ENCODE measurements at regions not wholly inside any gene's neighbourhood (a gene's known extent, or its start where the extent isn't known, plus 50 kb on each side); places are given as distances from the start of the nearest gene placed in this dataset.
"Not testable (repeated sequence)": the region's sequence is repeated elsewhere in the genome, so short reads cannot be mapped to it uniquely, and the experiment has no call there.

DNA sequence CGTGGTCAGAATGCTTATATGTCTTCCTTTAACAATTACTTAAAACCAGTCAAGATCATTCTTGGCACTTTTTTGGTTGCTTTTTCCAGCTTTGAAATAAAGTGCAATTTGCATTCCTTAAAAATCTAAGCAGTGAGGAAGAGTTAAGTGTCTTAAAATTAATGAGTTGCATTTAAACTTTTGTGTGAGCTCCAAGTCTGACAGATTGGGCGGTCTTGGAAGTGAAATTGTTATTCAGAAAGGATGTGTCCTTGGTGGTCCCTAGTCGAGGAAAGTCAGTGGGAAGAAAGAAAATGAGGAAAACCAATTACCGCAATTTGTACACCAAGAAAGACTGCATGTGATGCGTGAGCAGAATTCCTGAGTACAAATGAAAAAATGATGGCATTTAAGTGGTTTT is 132.5 kb downstream of the HHIPL2 start:
- no peak for DNase-seq

DNA sequence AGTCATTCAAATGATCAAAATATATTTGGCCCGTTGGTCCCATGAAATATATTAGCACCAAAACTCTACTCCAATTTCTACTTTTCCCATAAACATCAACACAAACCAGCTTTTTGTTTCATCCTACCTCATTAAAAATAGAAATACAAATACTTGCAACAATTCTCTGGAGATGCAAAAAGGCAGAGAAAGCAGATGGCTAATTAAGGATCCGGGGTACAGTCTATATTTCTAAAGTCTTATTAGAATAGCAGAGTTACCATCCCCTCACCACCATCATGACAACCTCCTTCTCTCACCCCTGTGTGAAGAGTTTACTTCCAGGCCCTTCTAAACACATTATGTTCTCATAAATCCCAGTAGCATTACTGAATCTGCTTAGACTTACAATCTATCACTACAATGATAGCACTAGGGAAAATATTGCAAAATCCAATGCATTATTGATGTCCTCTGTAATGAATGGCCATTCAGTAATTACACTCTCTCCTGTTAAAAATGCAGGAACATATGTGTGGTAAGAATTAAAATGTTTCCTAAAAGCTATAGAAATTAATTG is 133.8 kb downstream of the HHIPL2 start:
- no peak for DNase-seq

DNA sequence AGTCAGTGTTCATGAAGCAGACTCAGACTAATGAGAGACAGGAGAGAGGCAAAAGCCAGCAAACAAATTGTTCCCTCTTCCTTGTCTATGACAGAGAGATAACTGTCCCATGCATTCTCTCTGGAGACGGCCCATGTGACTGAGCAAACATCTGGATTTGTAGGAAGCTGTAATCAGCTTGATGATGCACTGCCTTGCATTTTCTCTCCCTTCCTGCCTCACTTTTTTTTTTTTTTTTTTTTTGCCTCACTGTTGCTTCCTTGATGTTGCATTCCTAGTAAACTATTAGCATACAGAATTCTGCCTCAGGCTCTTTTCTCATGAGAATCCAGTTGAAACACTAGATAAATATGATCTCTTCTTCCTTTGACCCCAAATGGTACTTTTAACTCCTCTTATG is 134.5 kb downstream of the HHIPL2 start:
- DNase-seq, result no peak

DNA sequence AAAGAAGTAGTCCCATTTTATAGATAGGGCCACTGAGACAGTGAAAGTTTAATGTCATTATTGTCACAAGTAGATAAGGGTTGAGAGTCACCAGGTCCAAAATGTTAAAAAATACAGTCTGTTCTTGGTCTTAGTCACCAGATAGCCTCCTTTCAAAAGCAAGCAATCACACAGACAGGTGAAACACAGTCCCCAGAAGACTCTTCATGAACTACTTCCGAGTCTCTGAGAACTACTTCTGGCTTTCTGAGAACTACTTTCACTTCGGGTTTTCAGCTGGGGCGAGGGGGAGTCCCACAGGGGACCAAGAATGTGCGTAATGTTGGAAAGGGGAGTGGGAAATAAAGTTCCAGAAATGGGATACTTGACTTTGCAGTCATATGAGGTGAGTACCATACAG is 143.2 kb downstream of the HHIPL2 start:
- DNase-seq, result no peak

DNA sequence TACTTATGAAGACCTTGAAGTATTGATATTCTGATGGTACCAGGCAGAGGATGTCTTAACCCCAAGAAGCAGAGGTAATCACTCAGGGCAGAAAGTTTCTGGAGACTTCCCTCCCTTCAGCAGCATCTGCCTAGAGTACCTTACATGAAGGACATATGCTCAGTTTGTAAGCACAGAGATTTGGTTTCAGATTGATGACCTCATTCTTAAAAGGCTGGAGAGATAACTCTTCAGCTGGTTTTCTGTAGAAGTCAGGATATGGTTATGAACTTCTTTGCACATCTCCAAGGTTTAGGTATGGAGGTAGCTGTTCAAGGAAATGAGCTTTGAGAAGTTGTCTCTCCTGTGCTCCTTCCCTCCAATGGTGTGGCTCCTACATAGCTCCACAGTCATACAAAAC is 148.7 kb downstream of the HHIPL2 start:
- DNase-seq, result no peak

DNA sequence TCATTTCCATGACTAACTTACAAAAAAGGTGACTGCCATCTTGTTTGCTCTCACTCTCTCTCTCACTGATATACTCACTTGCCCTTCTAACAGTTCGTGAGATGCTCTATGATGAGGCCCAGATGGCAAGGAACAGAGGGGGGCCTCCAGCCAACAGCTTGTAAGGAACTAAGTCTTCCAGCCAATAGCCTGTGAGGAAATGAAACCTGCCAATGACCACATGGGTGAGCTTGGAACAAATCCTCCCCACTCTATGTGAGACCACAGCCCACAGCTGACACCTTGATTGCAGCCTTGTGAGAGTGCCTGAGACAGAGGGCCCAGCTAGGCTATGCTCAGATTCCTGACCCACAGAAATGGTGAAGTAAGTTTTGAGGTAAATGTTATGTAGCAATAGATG is 153.7 kb downstream of the HHIPL2 start:
- no peak for DNase-seq

DNA sequence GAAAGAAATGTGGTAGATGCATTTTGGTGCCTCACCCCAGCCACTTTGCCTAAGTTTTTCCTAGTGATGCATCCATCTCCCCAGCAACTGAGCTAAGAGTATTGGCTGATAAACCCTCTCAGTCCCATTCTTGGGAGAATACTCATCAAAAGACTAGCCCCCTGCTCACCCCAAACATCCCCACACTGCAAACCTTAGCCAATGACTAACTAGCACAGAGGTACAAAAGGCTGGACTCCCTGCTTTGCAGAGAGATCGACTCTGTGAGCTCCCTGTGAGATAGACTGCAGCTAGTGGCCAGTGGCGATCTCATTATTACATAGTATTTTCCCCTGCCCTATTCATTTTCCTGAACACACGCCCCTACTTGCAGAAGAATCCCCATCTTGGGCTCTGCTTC is 155.3 kb downstream of the HHIPL2 start:
- no peak for DNase-seq

DNA sequence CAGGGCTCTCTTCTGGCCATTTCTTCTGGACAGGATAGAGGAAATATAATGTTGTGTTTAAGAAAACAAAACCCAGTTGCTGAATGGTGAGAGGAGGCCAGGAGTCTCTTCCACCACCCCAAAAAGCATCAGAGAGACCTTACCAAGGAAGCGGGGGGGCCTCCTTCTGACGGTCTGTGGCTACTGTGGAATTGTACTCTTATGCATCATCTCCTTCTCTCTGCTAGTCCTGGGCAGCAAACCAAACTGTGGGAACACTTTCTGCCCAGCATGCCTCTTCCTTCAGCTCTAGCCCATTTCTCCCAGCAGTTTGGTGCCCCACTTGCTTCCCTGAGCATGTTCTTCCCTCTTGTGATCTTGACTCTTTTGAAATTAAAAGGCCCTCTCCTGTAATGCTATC is 157.7 kb downstream of the HHIPL2 start:
- no peak for DNase-seq

DNA sequence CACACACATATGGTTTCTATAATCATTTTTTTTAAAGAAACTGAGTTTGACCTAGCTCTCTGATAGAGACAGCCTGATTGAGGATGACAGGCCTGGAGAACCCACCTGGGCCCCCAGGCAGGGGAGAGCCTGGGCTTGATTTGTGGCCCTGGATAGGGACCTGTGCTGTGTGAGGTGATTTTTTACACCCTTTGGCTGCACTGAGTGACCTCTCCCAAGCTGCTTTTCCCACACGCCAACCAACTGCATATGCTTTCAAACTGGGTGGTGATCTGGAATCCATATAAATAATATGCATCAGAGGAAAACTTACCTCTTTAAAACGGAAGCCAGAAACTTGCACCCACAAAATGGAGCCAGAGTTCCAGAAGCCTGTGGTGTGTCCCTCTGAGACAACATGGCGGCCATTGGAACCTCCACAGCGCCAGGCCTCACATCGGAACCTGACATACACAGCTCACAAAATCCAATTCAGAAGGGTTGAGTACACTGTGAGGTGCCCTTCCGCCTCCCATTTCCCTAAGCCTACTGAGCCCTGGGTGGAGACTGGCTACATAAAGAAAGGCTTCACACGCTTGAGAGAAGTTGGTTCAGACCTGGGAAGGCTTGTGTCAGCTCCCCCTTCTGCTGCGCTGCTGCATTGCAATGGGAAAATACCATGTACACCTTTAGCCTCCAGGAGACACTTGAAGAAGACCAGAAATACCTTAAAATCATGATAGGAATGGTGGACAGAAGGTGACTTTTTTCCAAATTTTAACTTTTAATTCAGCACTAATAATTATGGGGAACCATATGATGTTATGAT is 160.7 kb downstream of the HHIPL2 start:
- no peak for DNase-seq

DNA sequence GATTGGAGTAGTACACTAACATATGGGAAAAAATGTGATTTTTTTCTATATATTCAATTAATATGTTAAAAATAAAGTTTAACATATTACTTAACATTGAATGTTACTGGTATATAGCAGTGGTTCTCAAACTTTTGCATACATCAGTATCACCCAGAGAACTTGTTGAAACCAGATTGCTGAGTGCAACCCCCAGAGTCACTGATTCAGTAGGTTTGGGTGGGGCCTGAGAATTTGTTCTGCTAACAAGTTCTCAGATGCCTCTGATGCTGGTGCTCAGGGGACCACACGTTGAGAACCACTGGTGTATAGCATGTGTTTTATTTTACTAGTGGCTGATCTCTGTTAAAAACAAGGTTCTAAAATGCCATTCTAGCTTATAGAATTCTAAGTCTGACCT is 161.9 kb downstream of the HHIPL2 start:
- DNase-seq, result no peak

DNA sequence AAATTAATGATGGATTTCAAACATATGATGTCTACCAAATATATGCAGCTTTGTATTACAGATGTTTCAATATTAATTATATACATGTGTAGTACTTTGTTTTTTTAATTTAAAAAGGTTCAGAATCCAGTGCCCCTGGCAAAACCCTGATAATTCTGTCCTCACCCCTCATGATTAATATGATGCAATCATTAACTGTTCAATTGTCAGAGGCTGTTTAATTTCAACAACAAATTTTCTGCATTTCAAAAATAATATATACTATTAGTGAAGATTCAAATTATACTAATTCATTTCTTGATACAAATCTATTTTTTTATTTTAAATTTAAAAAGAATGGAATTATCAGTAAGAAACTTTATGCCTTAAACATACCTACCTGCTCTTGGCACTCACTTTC is 162.6 kb downstream of the HHIPL2 start:
- DNase-seq, result no peak

DNA sequence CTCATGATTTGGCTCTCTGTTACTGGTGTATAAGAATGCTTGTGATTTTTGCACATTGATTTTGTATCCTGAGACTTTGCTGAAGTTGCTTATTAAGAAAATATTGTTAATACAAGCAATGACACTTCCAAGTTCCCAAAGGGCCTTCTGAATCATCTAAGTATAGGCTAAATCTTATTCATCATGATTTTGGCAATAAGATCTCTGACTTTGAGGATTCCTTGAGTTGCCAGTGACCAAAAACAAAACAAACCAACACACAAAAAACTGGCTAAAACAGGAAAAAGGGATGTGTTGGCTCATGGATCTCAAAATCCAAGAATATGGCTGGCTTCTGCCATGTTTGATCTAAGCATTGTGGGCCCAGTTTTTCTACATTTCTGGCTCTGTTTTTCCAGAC is 163.4 kb downstream of the HHIPL2 start:
- no peak for DNase-seq

DNA sequence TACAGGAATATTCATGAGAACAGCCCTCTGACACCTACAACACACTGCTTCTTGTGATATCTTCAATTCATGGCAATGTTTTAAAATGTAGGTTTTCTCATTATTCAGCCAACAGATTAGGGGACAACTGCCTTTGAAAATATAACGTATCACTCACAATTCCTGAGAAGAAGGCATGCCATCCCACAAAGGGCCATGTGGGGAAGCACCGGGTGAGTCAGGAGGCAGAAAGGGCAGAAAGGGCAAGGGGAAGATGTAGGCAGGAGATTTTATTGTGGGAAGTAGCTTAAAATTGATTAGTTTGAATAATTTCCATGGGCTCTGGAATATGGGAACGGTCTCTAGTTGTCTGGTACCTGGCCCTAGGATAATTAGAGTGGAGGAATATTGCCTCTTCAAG is 165.7 kb downstream of the HHIPL2 start:
- DNase-seq, result no peak

DNA sequence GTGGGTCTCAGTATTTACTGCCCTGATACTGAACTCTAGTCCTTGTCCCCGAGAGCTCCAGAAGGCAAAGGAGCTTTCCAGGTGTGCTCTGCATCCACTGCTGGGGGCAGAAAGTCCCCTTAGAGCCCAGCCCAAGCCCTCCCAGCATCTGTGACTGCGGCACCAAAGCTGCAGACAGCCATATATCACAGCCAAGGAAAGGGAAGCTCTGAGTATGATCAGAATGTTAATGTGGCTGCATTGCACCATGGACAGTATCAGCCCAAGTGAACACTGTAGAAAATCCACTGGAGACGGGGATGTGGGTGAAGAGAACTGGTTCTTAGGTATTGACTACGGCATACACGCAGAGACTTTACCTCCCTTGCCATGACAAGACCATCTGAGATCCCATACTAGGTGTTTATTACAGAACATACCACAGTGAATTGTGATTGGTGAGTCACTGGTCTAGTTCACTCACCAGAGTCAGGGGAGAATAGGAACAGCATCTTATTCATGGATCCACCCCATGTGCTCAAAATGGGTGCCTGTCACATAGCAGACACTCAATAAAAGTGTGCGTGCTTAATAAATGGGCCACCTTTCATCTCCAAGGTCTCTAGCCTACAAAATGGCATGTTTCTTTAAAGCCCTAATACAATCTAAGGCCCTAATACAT is 170.3 kb downstream of the HHIPL2 start:
- DNase-seq, result no peak

DNA sequence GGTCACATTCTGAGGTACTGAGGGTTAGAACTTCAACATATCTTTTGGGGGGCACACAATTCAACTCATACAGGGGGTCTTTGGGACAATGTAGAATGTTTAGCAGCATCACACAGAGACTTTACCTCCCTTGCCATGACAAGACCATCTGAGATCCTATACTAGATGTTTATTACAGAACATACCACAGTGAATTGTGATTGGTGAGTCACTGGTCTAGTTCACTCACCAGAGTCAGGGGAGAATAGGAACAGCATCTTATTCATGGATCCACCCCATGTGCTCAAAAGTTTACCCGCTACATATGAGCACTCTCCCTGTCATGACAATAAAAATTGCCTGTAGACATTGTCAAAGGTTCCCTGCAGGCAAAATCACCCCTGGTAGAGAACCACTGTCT is 171.1 kb downstream of the HHIPL2 start:
- DNase-seq, result not testable (repeated sequence)

DNA sequence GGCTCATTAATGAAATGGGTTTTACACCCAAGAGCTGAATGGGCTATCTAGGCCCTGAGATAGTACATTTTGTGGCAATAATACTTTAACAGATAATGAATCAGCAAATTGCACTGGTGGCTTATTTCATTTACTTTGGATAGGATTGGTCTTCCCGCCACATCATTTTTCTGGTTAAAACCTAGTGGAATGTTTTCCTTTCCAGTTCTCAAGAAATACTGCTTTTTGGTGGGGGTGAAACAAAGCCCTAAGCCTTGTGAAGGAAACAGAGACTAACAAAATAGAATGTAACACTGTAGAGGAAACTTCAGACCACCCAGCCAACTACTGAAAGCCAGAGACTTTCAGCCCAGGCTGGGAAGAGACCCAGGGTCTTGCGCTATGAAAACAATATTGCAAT is 172.2 kb downstream of the HHIPL2 start:
- no peak for DNase-seq

DNA sequence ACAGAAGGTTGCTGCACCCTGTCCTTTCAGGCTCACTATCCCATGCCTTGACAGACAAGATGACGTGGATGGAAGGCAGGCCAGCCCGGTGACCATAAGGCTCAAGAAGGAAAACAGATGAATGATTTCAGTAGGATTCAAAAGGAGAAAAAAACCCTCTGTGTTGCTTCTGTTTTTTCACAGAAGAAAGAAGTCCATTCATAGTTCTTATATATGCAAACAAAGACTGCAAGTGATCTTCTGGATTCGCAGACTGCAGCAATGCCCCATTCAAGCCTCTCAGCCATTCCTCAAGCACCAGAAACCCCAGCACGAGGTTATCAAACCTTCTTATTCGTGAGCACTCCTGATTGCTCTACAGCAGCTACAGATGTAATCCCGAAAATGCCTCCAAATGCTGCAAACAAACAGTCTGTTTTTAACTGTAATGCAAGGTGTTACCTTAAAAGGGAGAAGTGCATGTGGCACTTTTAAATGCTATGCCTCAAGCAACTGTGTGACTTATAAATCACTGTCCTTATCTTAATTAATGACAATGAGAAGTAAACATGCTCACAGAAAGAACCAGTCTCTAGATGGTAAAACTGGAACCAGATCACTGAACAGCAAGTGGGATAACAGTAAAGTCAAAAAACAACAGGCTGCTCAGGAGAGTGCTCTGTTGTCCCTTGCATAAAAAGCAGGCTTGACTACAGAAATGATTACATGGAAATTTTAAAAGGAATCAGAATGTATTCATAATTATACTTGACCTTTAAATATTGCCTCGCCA is 173.9 kb downstream of the HHIPL2 start:
- no peak for DNase-seq

DNA sequence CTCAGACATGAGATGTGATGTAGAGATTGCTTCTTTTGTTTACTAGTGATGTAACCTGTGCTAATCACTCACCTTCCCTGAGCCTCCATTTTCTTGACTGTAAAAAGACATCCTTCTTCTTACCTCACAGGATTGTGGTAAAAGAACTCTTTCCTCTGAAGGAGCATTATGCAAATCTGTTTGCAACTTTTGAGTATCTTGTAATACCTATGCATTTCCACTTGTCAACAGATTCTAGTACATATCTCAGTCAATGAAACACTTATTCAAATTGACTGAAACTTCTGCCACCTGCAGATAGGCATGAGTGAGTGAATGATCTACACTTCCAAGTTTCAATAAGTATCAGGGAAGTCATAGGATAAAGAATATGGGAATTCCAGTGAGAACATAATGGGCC is 174.7 kb downstream of the HHIPL2 start:
- DNase-seq, result no peak

DNA sequence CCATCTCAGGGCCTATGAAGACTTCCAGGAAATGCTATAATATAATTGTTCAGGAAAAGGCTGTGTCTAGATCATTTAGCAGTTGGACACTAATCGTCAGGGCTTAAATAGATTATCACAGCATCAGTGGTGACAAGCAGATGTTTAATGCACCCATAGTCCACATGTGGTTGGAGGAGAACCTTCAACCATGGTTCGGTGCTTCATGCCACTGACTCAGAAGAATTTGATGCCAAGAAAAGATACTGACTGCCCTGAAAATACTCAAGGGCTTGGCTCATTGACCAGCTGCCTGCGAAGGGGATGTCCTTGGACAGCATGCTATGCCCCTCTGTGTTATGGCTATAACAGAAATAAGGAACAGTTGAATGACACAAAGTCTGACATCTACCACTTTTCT is 175.7 kb downstream of the HHIPL2 start:
- DNase-seq, result no peak

DNA sequence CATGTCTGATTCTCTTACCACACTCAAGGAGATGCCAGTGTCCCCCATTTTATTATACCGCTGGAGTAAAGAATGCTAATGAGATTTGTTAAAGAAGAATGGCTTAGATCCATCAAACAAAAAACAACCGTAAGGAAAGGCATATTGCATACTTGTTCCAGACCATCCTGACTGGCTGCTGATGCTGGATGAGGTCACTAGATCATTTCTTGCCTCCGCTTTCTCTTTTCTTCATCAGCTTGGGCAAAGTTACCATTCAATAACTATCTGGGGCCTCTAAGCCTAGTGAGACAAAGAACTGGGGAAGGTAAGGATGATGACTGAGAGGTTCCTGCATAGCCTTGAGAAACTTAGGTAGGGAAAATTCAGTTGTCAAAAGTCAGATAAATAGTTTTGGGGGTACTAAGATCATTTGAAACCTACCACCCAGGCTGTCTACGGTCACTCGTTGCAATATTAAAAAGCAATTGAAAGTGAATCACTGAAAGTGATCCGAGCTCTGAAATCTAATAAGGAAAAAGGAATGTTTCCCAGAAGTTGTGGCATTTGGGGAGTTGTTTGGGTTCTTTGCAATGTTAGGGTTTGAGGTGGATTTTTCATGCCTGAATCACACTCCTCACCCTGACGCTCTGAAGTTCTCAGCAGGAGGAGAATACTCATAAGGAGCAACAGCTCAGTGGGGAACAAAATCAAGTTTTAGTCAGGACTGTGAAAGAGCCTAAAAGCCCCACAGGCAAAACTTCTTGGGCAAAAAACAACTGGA is 176.8 kb downstream of the HHIPL2 start:
- no peak for DNase-seq

DNA sequence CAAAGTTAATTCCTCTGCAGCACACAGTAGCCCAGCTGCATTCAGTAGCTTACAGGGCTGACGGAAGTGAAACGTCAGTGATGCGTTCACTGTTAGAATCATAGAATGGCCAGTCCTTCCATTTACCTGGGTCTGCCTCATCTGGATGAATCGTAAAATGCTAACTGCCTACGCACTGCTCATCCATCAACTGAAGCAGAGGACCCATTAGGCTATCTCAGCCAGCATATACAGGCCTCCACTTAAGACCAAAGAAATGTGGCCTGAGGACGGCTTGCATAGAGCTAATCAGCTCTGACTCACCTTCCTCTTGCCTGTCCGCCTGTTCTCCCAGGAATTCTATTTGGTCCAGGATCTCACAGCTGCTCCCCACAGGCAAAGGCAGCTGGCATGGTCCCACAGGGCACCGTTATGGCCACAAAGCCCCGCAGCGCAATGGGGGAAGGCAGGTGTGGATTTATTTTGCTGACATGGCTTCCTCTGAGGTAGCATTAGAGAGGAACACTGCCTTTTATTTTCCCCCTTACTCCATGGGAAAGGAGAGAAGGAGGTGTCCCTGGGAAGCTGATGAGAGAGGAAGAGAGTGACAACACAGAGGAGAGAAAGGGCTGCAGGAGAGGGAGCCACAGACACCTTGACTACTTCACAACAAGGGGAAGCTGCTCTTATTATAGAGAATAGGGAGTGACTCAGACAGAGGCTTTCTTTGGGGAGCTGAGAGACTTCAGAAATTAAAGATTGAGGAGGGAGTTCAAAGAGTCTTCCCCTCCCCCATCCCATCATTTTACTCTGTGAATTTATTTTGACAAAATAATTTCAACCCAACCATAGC is 177.6 kb downstream of the HHIPL2 start:
- no peak for DNase-seq

DNA sequence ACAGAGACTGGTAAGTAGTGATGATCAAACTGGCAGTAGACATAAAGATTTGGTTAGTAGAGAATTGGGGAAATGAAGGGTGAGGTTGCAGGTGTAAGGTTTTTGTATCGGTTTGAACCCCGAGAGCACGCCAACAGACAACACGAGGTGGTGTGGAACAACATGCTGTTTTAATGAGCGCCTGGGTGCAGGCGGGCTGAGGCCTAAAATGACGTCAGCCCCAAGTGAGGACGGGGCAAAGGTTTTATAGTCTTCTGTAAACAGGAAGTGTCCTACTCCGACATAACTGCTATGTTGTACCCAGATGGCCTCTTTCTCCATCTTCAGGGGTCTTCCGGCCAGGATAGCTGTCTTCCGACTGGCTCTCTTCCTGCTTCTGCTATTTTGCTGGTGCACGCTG is 178.8 kb downstream of the HHIPL2 start:
- no peak for DNase-seq

All from NCI-H1694 treated with DMSO at 0.1 percent for 48 hours (cell line).